ENCODE measurements at regions not wholly inside any gene's neighbourhood (a gene's known extent, or its start where the extent isn't known, plus 50 kb on each side); places are given as distances from the start of the nearest gene placed in this dataset.

- TF ChIP-seq POLR2A (IDR thresholded peaks at IDR 0.05) (no peak), POLR2AphosphoS5 (IDR thresholded peaks at IDR 0.05; ENCODE audit: insufficient read depth in 1 of 2, low read depth in 1 of 2) (no peak), CTCF (IDR thresholded peaks at IDR 0.05) (no peak)
Measured at GRCh38 chr17:77565166-77565565, 393.3 kb upstream of the TNRC6C start.

Data from vagina (tissue), 2 donors.